ENCODE measurements at regions not wholly inside any gene's neighbourhood (a gene's known extent, or its start where the extent isn't known, plus 50 kb on each side); places are given as distances from the start of the nearest gene placed in this dataset.

DNA sequence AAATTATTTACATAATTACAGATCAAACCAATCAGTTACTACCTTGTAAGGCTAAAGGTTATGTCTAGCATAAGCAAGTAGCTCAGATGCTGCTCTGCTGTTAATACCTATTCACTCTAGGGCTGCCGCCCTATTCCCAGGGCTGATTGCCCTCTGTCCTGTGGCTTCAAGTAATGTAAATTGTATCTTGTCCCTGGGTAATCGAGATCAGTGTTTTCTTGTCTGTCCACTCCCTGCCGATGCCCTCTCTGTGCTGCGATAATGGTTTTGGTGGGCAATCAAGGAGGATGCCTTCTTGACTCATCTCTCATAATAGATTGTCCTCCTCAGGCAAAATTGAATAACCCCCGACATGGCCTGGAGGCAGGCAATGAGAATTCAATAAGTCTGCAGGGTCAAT lies 641.0 kb upstream of the PITX2 start:
- Mint-ChIP-seq H3K27ac (ENCODE audit: unreplicated experiment) (no peak overlapping the region), H3K4me3 (ENCODE audit: unreplicated experiment) (no peak overlapping the region), H3K4me1 (ENCODE audit: low read depth) (no peaks in the 10 kb centered on the region), H3K36me3 (ENCODE audit: low read depth) (no peaks in the 10 kb centered on the region), H3K27me3 (ENCODE audit: low read depth) (peaks cover 50% of the 10 kb centered on the region), H3K9me3 (ENCODE audit: low read depth) (no peaks in the 10 kb centered on the region)
- TF ChIP-seq, protein P1, sequence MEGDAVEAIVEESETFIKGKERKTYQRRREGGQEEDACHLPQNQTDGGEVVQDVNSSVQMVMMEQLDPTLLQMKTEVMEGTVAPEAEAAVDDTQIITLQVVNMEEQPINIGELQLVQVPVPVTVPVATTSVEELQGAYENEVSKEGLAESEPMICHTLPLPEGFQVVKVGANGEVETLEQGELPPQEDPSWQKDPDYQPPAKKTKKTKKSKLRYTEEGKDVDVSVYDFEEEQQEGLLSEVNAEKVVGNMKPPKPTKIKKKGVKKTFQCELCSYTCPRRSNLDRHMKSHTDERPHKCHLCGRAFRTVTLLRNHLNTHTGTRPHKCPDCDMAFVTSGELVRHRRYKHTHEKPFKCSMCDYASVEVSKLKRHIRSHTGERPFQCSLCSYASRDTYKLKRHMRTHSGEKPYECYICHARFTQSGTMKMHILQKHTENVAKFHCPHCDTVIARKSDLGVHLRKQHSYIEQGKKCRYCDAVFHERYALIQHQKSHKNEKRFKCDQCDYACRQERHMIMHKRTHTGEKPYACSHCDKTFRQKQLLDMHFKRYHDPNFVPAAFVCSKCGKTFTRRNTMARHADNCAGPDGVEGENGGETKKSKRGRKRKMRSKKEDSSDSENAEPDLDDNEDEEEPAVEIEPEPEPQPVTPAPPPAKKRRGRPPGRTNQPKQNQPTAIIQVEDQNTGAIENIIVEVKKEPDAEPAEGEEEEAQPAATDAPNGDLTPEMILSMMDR (IDR thresholded peaks at IDR 0.05): no peak
- DNase-seq (ENCODE audit: low spot score): no peak

DNA sequence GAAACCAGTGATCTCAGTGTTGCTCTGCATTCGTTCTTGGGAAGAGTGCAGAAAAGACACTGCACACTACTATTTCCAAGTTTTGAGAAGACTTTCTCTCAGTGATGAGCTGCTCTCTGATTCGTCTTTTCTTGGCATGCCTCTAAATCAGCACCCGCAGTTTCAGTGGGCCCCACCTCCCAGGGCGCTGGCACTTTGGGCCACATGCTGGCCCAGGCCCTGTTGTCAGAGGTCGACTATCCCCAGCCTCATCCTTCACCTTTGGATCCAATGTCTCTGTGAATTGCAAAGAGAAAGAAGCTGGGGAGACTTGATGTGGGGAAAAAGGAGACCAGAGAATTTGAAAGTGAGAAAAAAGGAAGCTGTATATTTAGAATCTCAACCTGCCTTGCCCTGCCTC lies 644.1 kb upstream of the PITX2 start:
- no peak overlapping the region for H3K27ac Mint-ChIP-seq (ENCODE audit: unreplicated experiment)
- H3K27me3 Mint-ChIP-seq (ENCODE audit: low read depth): peaks cover 50% of the 10 kb centered on the region
- no peaks in the 10 kb centered on the region for H3K9me3 Mint-ChIP-seq (ENCODE audit: low read depth)
- peaks cover 8% of the 10 kb centered on the region for H3K4me1 Mint-ChIP-seq (ENCODE audit: low read depth)
- no peak overlapping the region for H3K4me3 Mint-ChIP-seq (ENCODE audit: unreplicated experiment)
- TF ChIP-seq, protein P1 (IDR thresholded peaks at IDR 0.05): no peak
- H3K36me3 Mint-ChIP-seq (ENCODE audit: low read depth): no peaks in the 10 kb centered on the region
- DNase-seq (ENCODE audit: low spot score): no peak

GRCh38 chr4:111267786-111268185 lies 644.9 kb upstream of the PITX2 start:
- Mint-ChIP-seq H3K4me1 (ENCODE audit: low read depth) (peaks cover 8% of the 10 kb centered on the region), H3K27me3 (ENCODE audit: low read depth) (peaks cover 49% of the 10 kb centered on the region), H3K27ac (ENCODE audit: unreplicated experiment) (no peak overlapping the region), H3K36me3 (ENCODE audit: low read depth) (no peaks in the 10 kb centered on the region), H3K4me3 (ENCODE audit: unreplicated experiment) (no peak overlapping the region), H3K9me3 (ENCODE audit: low read depth) (no peaks in the 10 kb centered on the region)
- TF ChIP-seq, protein P1 (IDR thresholded peaks at IDR 0.05): no peak
- DNase-seq (ENCODE audit: low spot score): no peak

- Mint-ChIP-seq H3K9me3 (ENCODE audit: low read depth) (no peaks in the 10 kb centered on the region), H3K36me3 (ENCODE audit: low read depth) (no peaks in the 10 kb centered on the region)
Observed at GRCh38 chr4:111268769-111269414, 646.0 kb upstream of the PITX2 start.

GRCh38 chr4:111269439-111269838 lies 646.6 kb upstream of the PITX2 start:
- H3K27ac Mint-ChIP-seq (ENCODE audit: unreplicated experiment): no peak overlapping the region
- DNase-seq (ENCODE audit: low spot score): no peak
- H3K4me1 Mint-ChIP-seq (ENCODE audit: low read depth): peaks cover 8% of the 10 kb centered on the region
- TF ChIP-seq, protein P1 (IDR thresholded peaks at IDR 0.05): no peak
- H3K36me3 Mint-ChIP-seq (ENCODE audit: low read depth): no peaks in the 10 kb centered on the region
- H3K9me3 Mint-ChIP-seq (ENCODE audit: low read depth): no peaks in the 10 kb centered on the region
- H3K4me3 Mint-ChIP-seq (ENCODE audit: unreplicated experiment): no peak overlapping the region
- H3K27me3 Mint-ChIP-seq (ENCODE audit: low read depth): peaks cover 41% of the 10 kb centered on the region

More at GRCh38 chr4:111268769-111269414, 646.0 kb upstream of the PITX2 start:
- DNase-seq (ENCODE audit: low spot score): no peak
- TF ChIP-seq, protein P1 (IDR thresholded peaks at IDR 0.05): no peak
- H3K27me3 Mint-ChIP-seq (ENCODE audit: low read depth): peaks cover 46% of the 10 kb centered on the region
- no peak overlapping the region for H3K27ac Mint-ChIP-seq (ENCODE audit: unreplicated experiment)
- no peak overlapping the region for H3K4me3 Mint-ChIP-seq (ENCODE audit: unreplicated experiment)
- H3K4me1 Mint-ChIP-seq (ENCODE audit: low read depth): peaks cover 8% of the 10 kb centered on the region
